SK-N-SH treated with all-trans-retinoic acid at 6 μM for 48 hours (cell line): ENCODE measurements at regions not wholly inside any gene's neighbourhood (a gene's known extent, or its start where the extent isn't known, plus 50 kb on each side); places are given as distances from the start of the nearest gene placed in this dataset.

Experiments used
- ATAC-seq: fragments of 200-7000 bp; cut with Tn5 transposase; 3 replicates; pipeline ENCODE4 v1.9.1; 2020; ENCODE audit warnings: mild to moderate bottlenecking, moderate library complexity
- ARNTL ChIP-seq: fragments of 450-650 bp; formaldehyde crosslinking; IDR thresholded peaks from 2 replicates; pipeline ENCODE4 v1.5.0; 2020; ENCODE audit warnings: low read depth, mild to moderate bottlenecking, moderate library complexity, borderline replicate concordance
- BACH2 ChIP-seq: fragments of 250-450 bp; sonication (Bioruptor Pico); IDR thresholded peaks from 2 replicates; pipeline ENCODE4 v1.9.0; 2021; ENCODE audit warnings: mild to moderate bottlenecking, borderline replicate concordance
- CSDC2 ChIP-seq: fragments of 250-450 bp; sonication (Bioruptor Pico); IDR thresholded peaks from 2 replicates; pipeline ENCODE4 v1.5.0; 2020; ENCODE audit warnings: mild to moderate bottlenecking, moderate library complexity
- ESRRG ChIP-seq: fragments of 250-450 bp; sonication (Bioruptor Pico); IDR thresholded peaks from 2 replicates; pipeline ENCODE4 v1.6.1; 2021; ENCODE audit warnings: mild to moderate bottlenecking
- GLIS3 ChIP-seq: fragments of 250-450 bp; sonication (Bioruptor Pico); IDR thresholded peaks from 2 replicates; pipeline ENCODE4 v1.5.0; 2020; ENCODE audit warnings: mild to moderate bottlenecking, moderate library complexity
- ISL1 ChIP-seq: fragments of 250-450 bp; sonication (Bioruptor Pico); IDR thresholded peaks from 2 replicates; pipeline ENCODE4 v2.1.2; 2022; ENCODE audit warnings: mild to moderate bottlenecking, moderate library complexity
- OSR1 ChIP-seq: fragments of 250-450 bp; sonication (Bioruptor Pico); IDR thresholded peaks from 2 replicates; pipeline ENCODE4 v1.8.0; 2022; ENCODE audit warnings: moderate library complexity, mild to moderate bottlenecking, inconsistent platforms
- PPARA ChIP-seq: fragments of 250-450 bp; sonication (Bioruptor Pico); IDR thresholded peaks from 2 replicates; pipeline ENCODE4 v1.5.0; 2020; ENCODE audit warnings: mild to moderate bottlenecking, borderline replicate concordance
- RARB ChIP-seq: fragments of 250-450 bp; sonication (Bioruptor Pico); IDR thresholded peaks from 2 replicates; pipeline ENCODE4 v1.8.0; 2021; ENCODE audit warnings: mild to moderate bottlenecking, moderate library complexity
- SNAI2 ChIP-seq: fragments of 250-450 bp; sonication (Bioruptor Pico); IDR thresholded peaks from 2 replicates; pipeline ENCODE4 v1.5.0; 2020; ENCODE audit warnings: mild to moderate bottlenecking, moderate library complexity
- TCF4 ChIP-seq: fragments of 250-450 bp; sonication (Bioruptor Pico); IDR thresholded peaks from 2 replicates; pipeline ENCODE4 v1.8.0; 2021; ENCODE audit warnings: mild to moderate bottlenecking, moderate library complexity, borderline replicate concordance
- TOX ChIP-seq: fragments of 250-450 bp; sonication (Bioruptor Pico); IDR thresholded peaks from 2 replicates; pipeline ENCODE4 v1.8.0; 2021; ENCODE audit warnings: mild to moderate bottlenecking, moderate library complexity, borderline replicate concordance
- ZC3H10 ChIP-seq: fragments of 250-450 bp; sonication (Bioruptor Pico); IDR thresholded peaks from 2 replicates; pipeline ENCODE4 v1.5.1; 2021; ENCODE audit warnings: mild to moderate bottlenecking, moderate library complexity
- ZFP3 ChIP-seq: fragments of 250-450 bp; sonication (Bioruptor Pico); IDR thresholded peaks from 2 replicates; pipeline ENCODE4 v1.5.0; 2020; ENCODE audit warnings: mild to moderate bottlenecking, moderate library complexity
- ZFP30 ChIP-seq: fragments of 450-650 bp; formaldehyde crosslinking; IDR thresholded peaks from 2 replicates; pipeline ENCODE4 v1.5.0; 2022; ENCODE audit warnings: mild to moderate bottlenecking, moderate library complexity
- ZNF70 ChIP-seq: fragments of 450-650 bp; formaldehyde crosslinking; IDR thresholded peaks from 2 replicates; pipeline ENCODE4 v1.5.0; 2020; ENCODE audit warnings: mild to moderate bottlenecking, moderate library complexity
- ZNF8 ChIP-seq: fragments of 450-650 bp; formaldehyde crosslinking; IDR thresholded peaks from 2 replicates; pipeline ENCODE4 v1.5.0; 2020; ENCODE audit warnings: mild to moderate bottlenecking, moderate library complexity
- TF ChIP-seq, protein P1 (sequence below): fragments of 250-450 bp; sonication (Bioruptor Pico); IDR thresholded peaks from 2 replicates; pipeline ENCODE4 v1.5.1; 2021; ENCODE audit warnings: mild to moderate bottlenecking, moderate library complexity
- TF ChIP-seq, protein P2 (sequence below): fragments of 250-450 bp; sonication (Bioruptor Pico); IDR thresholded peaks from 2 replicates; pipeline ENCODE4 v1.8.0; 2021; ENCODE audit warnings: low read depth, mild to moderate bottlenecking, moderate library complexity, borderline replicate concordance
- TF ChIP-seq, protein P3 (sequence below): fragments of 250-450 bp; sonication (Bioruptor Pico); IDR thresholded peaks from 2 replicates; pipeline ENCODE4 v1.8.0; 2020; ENCODE audit warnings: mild to moderate bottlenecking, moderate library complexity, borderline replicate concordance
- TF ChIP-seq, protein P4 (sequence below): fragments of 250-450 bp; sonication (Bioruptor Pico); IDR thresholded peaks from 2 replicates; pipeline ENCODE4 v1.5.0; 2020; ENCODE audit warnings: mild to moderate bottlenecking, moderate library complexity
- TF ChIP-seq, protein P5 (sequence below): fragments of 250-450 bp; sonication (Bioruptor Pico); IDR thresholded peaks from 2 replicates; pipeline ENCODE4 v1.5.1; 2020; ENCODE audit warnings: low read depth, mild to moderate bottlenecking, moderate library complexity

DNA sequence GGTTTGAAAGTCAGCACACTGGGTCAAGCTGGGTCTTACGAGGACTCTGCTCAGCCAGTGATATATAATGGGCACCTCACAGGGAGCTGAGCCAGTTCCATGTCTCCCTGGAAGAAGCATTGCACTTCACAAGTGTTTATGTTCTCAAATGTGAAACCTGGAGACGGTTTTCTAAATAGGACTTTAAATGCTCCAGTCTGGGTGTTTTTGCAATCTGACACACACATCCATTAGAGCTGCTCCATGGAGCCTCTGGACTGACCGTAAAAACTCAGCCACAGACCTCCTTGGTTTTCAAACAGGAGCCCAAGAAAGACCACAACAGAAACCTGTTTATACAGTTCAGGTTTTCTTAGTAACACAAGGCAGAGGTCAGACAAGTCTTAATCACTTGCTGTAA lies 201.3 kb upstream of the LRIG1 start:
- TF ChIP-seq, protein P1, sequence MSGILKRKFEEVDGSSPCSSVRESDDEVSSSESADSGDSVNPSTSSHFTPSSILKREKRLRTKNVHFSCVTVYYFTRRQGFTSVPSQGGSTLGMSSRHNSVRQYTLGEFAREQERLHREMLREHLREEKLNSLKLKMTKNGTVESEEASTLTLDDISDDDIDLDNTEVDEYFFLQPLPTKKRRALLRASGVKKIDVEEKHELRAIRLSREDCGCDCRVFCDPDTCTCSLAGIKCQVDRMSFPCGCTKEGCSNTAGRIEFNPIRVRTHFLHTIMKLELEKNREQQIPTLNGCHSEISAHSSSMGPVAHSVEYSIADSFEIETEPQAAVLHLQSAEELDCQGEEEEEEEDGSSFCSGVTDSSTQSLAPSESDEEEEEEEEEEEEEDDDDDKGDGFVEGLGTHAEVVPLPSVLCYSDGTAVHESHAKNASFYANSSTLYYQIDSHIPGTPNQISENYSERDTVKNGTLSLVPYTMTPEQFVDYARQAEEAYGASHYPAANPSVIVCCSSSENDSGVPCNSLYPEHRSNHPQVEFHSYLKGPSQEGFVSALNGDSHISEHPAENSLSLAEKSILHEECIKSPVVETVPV = no peak
- TF ChIP-seq ZFP3 (CRISPR knock-in tag) (no peak), PPARA (CRISPR knock-in tag) (no peak), OSR1 (no peak), ESRRG (no peak), RARB (CRISPR knock-in tag) (no peak), ZNF70 (no peak), ISL1 (CRISPR knock-in tag) (no peak), ZC3H10 (no peak), ZFP30 (CRISPR knock-in tag) (no peak), ARNTL (CRISPR knock-in tag) (no peak), ZNF8 (CRISPR knock-in tag) (no peak)
- TF ChIP-seq, protein P2, sequence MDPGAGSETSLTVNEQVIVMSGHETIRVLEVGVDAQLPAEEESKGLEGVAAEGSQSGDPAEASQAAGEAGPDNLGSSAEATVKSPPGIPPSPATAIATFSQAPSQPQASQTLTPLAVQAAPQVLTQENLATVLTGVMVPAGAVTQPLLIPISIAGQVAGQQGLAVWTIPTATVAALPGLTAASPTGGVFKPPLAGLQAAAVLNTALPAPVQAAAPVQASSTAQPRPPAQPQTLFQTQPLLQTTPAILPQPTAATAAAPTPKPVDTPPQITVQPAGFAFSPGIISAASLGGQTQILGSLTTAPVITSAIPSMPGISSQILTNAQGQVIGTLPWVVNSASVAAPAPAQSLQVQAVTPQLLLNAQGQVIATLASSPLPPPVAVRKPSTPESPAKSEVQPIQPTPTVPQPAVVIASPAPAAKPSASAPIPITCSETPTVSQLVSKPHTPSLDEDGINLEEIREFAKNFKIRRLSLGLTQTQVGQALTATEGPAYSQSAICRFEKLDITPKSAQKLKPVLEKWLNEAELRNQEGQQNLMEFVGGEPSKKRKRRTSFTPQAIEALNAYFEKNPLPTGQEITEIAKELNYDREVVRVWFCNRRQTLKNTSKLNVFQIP (CRISPR knock-in tag) = no peak
- TF ChIP-seq, protein P3, sequence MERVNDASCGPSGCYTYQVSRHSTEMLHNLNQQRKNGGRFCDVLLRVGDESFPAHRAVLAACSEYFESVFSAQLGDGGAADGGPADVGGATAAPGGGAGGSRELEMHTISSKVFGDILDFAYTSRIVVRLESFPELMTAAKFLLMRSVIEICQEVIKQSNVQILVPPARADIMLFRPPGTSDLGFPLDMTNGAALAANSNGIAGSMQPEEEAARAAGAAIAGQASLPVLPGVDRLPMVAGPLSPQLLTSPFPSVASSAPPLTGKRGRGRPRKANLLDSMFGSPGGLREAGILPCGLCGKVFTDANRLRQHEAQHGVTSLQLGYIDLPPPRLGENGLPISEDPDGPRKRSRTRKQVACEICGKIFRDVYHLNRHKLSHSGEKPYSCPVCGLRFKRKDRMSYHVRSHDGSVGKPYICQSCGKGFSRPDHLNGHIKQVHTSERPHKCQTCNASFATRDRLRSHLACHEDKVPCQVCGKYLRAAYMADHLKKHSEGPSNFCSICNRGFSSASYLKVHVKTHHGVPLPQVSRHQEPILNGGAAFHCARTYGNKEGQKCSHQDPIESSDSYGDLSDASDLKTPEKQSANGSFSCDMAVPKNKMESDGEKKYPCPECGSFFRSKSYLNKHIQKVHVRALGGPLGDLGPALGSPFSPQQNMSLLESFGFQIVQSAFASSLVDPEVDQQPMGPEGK (CRISPR knock-in tag) = no peak
- ATAC-seq = no peak

DNA sequence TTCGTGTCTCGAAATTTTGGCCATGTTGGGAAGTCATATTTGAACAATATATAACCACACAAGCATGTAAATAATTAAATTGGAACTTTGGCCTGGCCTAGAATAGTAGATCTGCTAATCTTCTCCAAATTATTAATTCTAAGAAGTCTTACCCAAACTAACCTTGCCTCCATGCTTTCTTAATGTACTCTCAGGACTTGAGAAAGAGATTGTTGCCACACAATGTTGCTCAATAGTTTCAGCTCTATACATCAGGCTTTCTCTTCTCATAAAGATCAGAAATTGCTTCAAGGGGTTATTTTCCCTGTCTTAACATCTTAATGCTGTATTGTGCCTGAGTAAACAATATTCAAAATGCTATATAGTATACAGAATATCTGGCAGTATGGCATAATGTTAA lies 202.7 kb upstream of the LRIG1 start:
- TF ChIP-seq ZNF8 (CRISPR knock-in tag) (no peak), ZFP3 (CRISPR knock-in tag) (no peak), ZNF70 (no peak), ZFP30 (CRISPR knock-in tag) (no peak), BACH2 (CRISPR knock-in tag) (no peak)
- TF ChIP-seq, protein P4, sequence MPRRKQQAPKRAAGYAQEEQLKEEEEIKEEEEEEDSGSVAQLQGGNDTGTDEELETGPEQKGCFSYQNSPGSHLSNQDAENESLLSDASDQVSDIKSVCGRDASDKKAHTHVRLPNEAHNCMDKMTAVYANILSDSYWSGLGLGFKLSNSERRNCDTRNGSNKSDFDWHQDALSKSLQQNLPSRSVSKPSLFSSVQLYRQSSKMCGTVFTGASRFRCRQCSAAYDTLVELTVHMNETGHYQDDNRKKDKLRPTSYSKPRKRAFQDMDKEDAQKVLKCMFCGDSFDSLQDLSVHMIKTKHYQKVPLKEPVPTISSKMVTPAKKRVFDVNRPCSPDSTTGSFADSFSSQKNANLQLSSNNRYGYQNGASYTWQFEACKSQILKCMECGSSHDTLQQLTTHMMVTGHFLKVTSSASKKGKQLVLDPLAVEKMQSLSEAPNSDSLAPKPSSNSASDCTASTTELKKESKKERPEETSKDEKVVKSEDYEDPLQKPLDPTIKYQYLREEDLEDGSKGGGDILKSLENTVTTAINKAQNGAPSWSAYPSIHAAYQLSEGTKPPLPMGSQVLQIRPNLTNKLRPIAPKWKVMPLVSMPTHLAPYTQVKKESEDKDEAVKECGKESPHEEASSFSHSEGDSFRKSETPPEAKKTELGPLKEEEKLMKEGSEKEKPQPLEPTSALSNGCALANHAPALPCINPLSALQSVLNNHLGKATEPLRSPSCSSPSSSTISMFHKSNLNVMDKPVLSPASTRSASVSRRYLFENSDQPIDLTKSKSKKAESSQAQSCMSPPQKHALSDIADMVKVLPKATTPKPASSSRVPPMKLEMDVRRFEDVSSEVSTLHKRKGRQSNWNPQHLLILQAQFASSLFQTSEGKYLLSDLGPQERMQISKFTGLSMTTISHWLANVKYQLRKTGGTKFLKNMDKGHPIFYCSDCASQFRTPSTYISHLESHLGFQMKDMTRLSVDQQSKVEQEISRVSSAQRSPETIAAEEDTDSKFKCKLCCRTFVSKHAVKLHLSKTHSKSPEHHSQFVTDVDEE (CRISPR knock-in tag) = no peak

DNA sequence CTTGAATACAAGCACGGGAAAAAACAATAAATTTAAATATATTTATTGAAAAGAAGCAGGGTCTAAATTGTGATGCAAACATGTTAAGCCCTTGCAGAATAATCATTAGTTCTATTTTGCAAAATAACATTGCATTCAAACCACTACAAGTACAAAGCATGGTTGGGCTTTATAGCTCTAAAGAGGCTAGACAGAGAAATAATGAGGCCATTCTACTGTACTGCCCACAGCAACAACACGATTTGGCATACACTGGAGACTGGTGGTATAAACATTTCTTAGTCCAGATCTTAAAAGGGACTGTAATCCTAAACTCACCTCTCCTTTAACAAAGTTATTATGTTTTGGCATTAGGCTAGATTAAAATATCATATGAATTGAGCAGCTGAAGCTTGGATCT lies 204.3 kb upstream of the LRIG1 start:
- TF ChIP-seq OSR1 = no peak
- TF ChIP-seq, protein P2 (CRISPR knock-in tag) = no peak
- no peak for TF ChIP-seq SNAI2
- TF ChIP-seq BACH2 (CRISPR knock-in tag) = no peak
- no peak for TF ChIP-seq ZNF8 (CRISPR knock-in tag)
- TF ChIP-seq ESRRG = no peak
- no peak for TF ChIP-seq RARB (CRISPR knock-in tag)
- TF ChIP-seq ZC3H10 = no peak
- no peak for ATAC-seq

More for the DNA sequence above, 202.7 kb upstream of the LRIG1 start:
- ATAC-seq = no peak

DNA sequence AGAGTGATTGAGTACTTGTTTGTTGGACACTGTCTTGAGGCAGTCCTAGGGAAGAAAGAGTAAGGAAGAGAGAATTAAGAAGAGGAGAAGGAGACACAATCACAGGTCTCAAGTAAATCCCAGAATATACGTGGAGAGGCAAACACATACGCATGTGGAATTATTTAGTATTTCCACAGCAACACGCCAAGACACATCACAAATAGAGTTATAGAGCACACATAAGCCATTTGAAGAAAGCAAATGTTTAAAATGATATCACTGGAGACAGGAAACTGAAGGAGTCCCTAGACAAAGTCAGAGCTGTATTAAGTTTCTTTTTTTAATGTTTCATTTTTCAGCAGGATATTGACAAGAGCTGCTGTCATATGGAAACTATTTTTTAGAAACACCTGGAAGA lies 206.1 kb upstream of the LRIG1 start:
- no peak for ATAC-seq
- TF ChIP-seq GLIS3 (CRISPR knock-in tag) (no peak), TOX (CRISPR knock-in tag) (no peak), ZFP30 (CRISPR knock-in tag) (no peak), TCF4 (CRISPR knock-in tag) (no peak), ISL1 (CRISPR knock-in tag) (no peak), CSDC2 (CRISPR knock-in tag) (no peak), OSR1 (no peak), ZFP3 (CRISPR knock-in tag) (no peak), ZC3H10 (no peak), SNAI2 (no peak), PPARA (CRISPR knock-in tag) (no peak)
- TF ChIP-seq, protein P2 (CRISPR knock-in tag) = no peak
- TF ChIP-seq, protein P5, sequence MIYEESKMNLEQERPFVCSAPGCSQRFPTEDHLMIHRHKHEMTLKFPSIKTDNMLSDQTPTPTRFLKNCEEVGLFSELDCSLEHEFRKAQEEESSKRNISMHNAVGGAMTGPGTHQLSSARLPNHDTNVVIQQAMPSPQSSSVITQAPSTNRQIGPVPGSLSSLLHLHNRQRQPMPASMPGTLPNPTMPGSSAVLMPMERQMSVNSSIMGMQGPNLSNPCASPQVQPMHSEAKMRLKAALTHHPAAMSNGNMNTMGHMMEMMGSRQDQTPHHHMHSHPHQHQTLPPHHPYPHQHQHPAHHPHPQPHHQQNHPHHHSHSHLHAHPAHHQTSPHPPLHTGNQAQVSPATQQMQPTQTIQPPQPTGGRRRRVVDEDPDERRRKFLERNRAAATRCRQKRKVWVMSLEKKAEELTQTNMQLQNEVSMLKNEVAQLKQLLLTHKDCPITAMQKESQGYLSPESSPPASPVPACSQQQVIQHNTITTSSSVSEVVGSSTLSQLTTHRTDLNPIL (CRISPR knock-in tag) = no peak
